ENCODE measurements at regions not wholly inside any gene's neighbourhood (a gene's known extent, or its start where the extent isn't known, plus 50 kb on each side); places are given as distances from the start of the nearest gene placed in this dataset.

- DNase-seq (no peak), ATAC-seq (ENCODE audit: low read depth) (no peak)
- ChIA-PET CTCF (no interaction called here), POLR2A (no interaction called here)
- H3K27ac ChIP-seq (ENCODE audit: low read length in 2 of 2), result no peak overlapping the region
- no peaks in the 10 kb centered on the region for H4K20me1 ChIP-seq (ENCODE audit: control insufficient read depth, insufficient read depth, low read length, poor library complexity, severe bottlenecking)
- H3K4me1 Mint-ChIP-seq, result no peaks in the 10 kb centered on the region
- H3K36me3 ChIP-seq (replicated peaks in 1 of 2; ENCODE audit: control extremely low read depth in 1 of 2, control insufficient read depth in 1 of 2, extremely low read depth in 1 of 2, insufficient read depth in 2 of 2, low read length in 1 of 2), result no peaks in the 10 kb centered on the region
- H3K4me1 ChIP-seq (ENCODE audit: control insufficient read depth in 2 of 2, insufficient read depth in 2 of 2, low read length in 2 of 2), result no peaks in the 10 kb centered on the region
- H3K4me2 ChIP-seq (replicated peaks; ENCODE audit: low read depth, low read length, poor library complexity, severe bottlenecking), result no peak overlapping the region
- TF ChIP-seq EZH2 (IDR thresholded peaks at IDR 0.05; ENCODE audit: borderline replicate concordance, insufficient read depth, low read depth, low read length, poor library complexity, severe bottlenecking) (no peak), CTCF (IDR thresholded peaks at IDR 0.05) (no peak)
- peaks cover 3% of the 10 kb centered on the region for H3K9me3 Mint-ChIP-seq (ENCODE audit: insufficient read depth)
- no peaks in the 10 kb centered on the region for H3K79me2 ChIP-seq (ENCODE audit: control insufficient read depth, insufficient read depth, low read length)
- no peak overlapping the region for H3K9ac ChIP-seq (ENCODE audit: low read length)
- H3K9me3 ChIP-seq (ENCODE audit: control extremely low read depth in 1 of 3, control insufficient read depth in 2 of 3, insufficient read depth in 1 of 3, low read length in 2 of 3), result peaks cover 0 to 5% (median 5%) of the 10 kb centered on the region in 3 donors
- no CpG with 5 or more reads among the region's 1 CpG for WGBS (ENCODE audit: insufficient coverage)
- H3K27me3 ChIP-seq (replicated peaks in 1 of 4; ENCODE audit: control extremely low read depth in 1 of 4, control insufficient read depth in 3 of 4, insufficient read depth in 4 of 4, low read length in 3 of 4), result peaks cover 0 to 3% (median 0%) of the 10 kb centered on the region in 4 experiments
- no peak overlapping the region for H3K4me3 Mint-ChIP-seq
- no peak overlapping the region for H3K27ac Mint-ChIP-seq
- no peak overlapping the region for H3K4me3 ChIP-seq (ENCODE audit: control extremely low read depth in 1 of 5, extremely low read depth in 1 of 5, insufficient read depth in 1 of 5, low read depth in 2 of 5, low read length in 4 of 5)
- H3K27me3 Mint-ChIP-seq, result peaks cover 31% of the 10 kb centered on the region
- H2AFZ ChIP-seq (ENCODE audit: insufficient read depth, low read depth, low read length, poor library complexity, severe bottlenecking), result no peak overlapping the region
- intact Hi-C loops (cut with micrococcal nuclease), result no loop called here
Observed at GRCh38 chr20:4511776-4512175, 174.5 kb upstream of the PRNP start.

- Histone ChIP-seq H3K4me3 (ENCODE audit: control extremely low read depth in 1 of 5, extremely low read depth in 1 of 5, insufficient read depth in 1 of 5, low read depth in 2 of 5, low read length in 4 of 5) (no peak overlapping the region), H3K79me2 (ENCODE audit: control insufficient read depth, insufficient read depth, low read length) (no peaks in the 10 kb centered on the region), H2AFZ (ENCODE audit: insufficient read depth, low read depth, low read length, poor library complexity, severe bottlenecking) (no peak overlapping the region), H3K9ac (ENCODE audit: low read length) (no peak overlapping the region), H3K27ac (ENCODE audit: low read length in 2 of 2) (no peak overlapping the region), H3K4me2 (replicated peaks; ENCODE audit: low read depth, low read length, poor library complexity, severe bottlenecking) (no peak overlapping the region), H3K4me1 (ENCODE audit: control insufficient read depth in 2 of 2, insufficient read depth in 2 of 2, low read length in 2 of 2) (no peaks in the 10 kb centered on the region), H4K20me1 (ENCODE audit: control insufficient read depth, insufficient read depth, low read length, poor library complexity, severe bottlenecking) (no peaks in the 10 kb centered on the region), H3K36me3 (replicated peaks in 1 of 2; ENCODE audit: control extremely low read depth in 1 of 2, control insufficient read depth in 1 of 2, extremely low read depth in 1 of 2, insufficient read depth in 2 of 2, low read length in 1 of 2) (no peaks in the 10 kb centered on the region), H3K27me3 (replicated peaks in 1 of 4; ENCODE audit: control extremely low read depth in 1 of 4, control insufficient read depth in 3 of 4, insufficient read depth in 4 of 4, low read length in 3 of 4) (peaks cover 0 to 3% (median 0%) of the 10 kb centered on the region in 4 experiments), H3K9me3 (ENCODE audit: control extremely low read depth in 1 of 3, control insufficient read depth in 2 of 3, insufficient read depth in 1 of 3, low read length in 2 of 3) (peaks cover 0 to 5% (median 5%) of the 10 kb centered on the region in 3 donors)
- DNase-seq (no peak), ATAC-seq (ENCODE audit: low read depth) (no peak)
- Mint-ChIP-seq H3K9me3 (ENCODE audit: insufficient read depth) (peaks cover 3% of the 10 kb centered on the region), H3K4me3 (no peak overlapping the region), H3K27ac (no peak overlapping the region), H3K4me1 (no peaks in the 10 kb centered on the region), H3K27me3 (peaks cover 34% of the 10 kb centered on the region)
- WGBS (ENCODE audit: insufficient coverage), result no CpG with 5 or more reads among the region's 3 CpGs
- ChIA-PET POLR2A (no interaction called here), CTCF (no interaction called here)
- intact Hi-C loops (cut with micrococcal nuclease), result no loop called here
- no peak for TF ChIP-seq CTCF (IDR thresholded peaks at IDR 0.05)
- TF ChIP-seq EZH2 (IDR thresholded peaks at IDR 0.05; ENCODE audit: borderline replicate concordance, insufficient read depth, low read depth, low read length, poor library complexity, severe bottlenecking), result no peak
Observed at GRCh38 chr20:4509825-4510522, 176.3 kb upstream of the PRNP start.

Measured in B cell (primary cell).